CD4-positive, alpha-beta T cell treated with Interleukin-12 subunit alpha and Interleukin-12 subunit beta, for 1 hour (primary cell): ENCODE measurements at regions not wholly inside any gene's neighbourhood (a gene's known extent, or its start where the extent isn't known, plus 50 kb on each side); places are given as distances from the start of the nearest gene placed in this dataset.

Experiments used
- DNase-seq: peaks from one replicate; pipeline ENCODE4 v3.0.0-alpha.2; 2020

DNA sequence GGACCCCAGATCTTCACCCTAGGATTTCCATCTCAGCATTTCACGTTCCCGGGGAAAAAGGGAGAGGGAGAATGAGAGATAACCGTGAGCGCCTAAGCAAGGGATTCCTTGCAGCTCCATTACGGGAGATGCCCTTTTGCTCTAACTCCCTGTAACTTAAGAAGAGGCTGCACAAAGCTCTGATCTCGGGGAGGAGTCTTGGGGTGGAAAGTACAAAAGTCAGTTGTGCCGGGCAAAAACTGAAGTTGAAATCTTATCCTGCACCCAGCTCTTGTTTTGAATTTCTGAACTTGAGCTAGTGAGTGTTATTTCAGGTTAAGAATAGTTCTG is 256.4 kb upstream of the SOX21 start:
- DNase-seq: no peak

DNA sequence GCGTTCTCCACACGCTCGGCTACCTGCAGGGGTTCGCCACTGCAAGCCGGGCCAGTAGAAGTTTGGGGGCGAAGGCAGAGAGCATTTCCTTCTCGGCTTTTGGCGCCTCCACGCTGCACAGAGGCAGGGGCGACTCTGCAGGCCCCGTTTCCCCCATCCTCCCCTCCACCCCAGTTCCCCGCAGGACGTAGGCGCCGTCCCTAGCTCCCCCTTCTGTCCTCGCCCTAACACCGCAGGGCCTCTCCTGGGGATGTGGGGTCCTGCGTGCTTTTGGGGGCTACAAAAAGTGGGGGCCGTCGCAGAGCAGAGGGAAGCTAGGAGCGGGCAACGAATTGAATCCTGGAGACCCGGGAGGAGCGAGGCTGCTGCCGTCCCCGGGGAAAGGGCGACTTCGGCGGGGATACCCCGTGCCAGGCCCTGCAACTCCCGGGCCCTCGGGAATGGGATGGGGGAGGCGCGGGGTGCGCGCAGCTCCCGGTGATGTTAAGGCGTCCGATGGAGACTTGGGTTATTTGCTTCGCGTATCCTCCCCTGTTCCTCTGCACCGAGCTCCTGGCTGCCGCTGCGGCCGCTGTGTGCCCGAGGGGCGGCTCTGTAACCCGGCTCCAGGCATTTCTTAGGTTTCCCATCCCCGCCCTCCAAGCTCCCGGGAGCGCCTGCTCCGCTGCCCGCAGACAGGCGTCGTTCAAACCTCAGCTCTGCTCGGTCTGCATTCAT is 255.9 kb upstream of the SOX21 start:
- no peak for DNase-seq

DNA sequence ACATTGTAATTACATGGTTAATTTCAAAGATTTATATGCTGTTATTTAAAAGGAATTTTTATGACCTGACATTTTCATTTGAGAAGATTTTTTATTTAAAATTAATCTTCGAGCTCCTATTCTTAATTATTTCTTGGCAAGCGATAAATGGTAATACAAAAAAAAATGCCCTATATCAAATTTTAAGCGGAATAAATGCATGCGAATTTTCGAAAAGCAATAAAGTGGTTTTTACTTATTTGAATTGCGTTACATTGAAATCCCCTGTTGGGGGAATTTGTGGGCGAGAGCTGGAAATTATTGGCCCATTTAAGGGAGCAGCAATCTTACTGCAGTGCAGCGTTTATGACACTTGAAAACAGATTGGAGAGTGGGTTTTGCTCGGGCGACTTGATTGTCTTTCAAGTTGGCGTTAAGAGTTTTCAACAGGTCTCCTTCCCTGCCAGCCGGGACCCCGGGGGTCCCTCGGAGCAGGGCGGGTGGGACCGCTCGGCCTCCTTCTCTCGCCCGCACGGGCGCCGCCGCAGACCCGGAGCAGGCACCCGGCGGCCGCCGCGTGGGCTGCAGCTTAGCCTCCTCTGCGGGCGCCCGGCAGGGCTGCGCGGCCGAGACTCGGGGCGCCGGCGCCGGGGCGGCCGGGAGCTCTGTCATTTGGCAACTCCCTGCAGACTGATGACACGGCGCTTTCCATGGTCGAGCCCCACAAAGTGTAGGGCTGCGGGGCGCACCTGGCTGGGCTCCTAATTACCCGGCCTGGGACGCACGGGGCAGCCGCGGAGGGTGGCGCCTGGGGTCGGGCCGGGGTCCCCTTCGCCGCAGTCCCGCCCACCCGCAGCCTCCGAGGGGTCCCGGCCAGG is 255.1 kb upstream of the SOX21 start:
- DNase-seq: no peak

DNA sequence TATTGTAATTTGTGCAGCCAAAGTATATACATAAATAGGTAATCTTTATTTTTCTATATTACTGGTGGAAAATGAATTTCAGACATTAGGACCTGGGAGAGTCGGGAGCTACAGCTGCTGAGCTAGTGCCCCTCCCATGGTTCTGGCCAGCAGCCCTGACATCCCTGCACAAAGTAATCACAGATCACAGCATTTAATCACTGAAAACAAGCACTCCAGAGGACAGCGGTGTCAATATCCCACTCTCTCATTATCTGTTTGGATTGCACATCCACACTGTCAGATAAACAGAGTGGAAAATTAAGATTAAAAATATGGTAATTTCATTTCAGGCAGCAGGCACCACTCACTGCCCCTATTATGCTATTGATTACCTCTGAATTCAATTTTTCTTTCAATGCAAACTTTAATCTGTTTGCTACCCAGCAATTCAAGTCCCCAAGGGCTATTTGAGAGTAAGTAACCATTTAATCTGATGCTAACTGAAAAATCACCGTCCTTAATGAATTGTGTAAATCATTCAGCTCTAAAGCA is 254.1 kb upstream of the SOX21 start:
- no peak for DNase-seq

DNA sequence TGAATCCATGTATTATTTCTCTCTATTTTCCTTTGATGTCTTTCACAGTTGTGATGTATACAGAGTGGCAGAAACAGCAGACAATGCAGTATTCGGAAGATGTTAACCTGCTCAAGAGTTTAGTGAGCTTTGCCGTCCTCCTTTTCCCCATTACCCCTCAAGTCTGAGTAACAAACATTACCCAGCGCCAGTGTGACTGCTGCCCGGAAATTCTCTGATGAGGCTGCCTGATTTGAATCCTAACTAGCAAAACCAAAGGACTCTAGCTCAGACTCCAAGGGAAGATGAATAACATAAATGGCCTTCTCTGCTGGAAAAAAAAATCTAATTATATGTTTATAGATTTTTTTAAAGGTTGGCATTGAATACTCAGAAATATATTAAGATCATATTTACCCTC is 247.3 kb upstream of the SOX21 start:
- no peak for DNase-seq

DNA sequence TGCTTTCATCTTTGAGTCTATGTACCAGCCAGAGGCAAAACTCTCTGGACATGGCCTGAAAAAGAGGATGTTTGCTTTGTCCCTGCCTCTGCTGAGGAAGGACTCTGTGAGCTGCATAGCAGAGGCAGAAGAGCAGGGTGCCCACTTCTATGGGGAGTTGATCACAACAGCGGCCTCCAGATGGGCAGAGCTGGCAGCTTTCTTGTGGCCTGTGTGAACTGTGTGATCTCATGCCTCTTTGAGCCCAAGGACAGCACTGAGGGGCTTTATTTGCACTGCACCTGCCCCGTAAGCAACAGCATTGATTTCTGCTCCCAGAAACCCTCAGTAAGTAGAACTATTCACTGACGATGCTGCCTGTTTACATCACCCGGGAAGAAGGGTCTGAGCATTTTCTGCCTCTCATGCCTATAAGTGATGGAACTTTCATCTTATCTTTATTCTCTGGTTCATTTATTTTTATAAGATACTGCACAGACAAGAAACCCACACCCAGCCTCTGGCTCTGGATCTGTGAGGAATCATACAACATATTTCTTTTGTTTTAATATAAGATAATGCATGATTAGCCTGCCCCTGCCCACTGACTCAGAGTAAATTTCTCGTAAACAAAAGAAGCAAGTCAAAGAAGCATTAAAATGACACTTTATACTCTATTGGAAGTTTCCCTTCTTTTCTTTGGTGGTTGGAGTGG is 244.2 kb upstream of the SOX21 start:
- no peak for DNase-seq

- DNase-seq: no peak
These were observed 240.4 kb upstream of the SOX21 start for GRCh38 chr13:94952787-94953186.

GRCh38 chr13:94950303-94950702 is 238.0 kb upstream of the SOX21 start:
- DNase-seq: no peak

DNA sequence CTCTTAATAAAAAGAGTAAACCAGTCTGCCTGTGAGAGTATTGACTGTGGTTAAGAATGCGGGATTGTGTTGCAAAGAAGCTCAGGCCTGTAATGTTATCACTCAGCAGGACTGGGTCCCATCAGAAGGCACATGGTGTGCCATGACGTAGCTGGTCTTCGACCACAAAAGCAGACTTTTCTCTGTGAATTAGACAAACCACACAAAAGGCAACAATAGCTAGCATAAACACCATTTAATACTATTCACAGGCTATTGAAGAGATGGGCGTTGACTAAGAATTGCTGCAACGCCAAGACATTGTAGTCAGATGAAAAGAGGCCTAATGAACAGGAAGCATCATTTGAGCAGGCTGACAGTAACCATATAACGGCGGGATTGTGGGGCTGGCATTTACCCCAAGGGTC is 235.6 kb upstream of the SOX21 start:
- DNase-seq: no peak

DNA sequence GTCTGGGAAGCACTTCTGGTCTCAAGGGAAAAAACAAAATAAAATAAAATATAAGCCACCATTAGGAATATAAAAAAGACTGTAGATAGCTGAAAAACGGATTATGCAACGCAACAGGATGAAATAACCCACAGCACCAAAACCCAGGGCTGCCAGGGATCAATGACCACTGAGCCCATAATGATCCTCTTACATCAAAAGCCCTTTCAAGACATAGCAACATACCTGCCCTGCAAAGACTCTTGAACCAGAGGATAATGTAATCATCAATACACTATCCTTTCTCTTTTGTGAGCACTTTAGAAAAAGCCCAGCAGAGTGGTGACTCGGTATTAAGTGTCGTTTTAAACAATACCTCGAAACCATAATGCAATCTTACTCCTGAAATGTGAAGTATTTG is 235.0 kb upstream of the SOX21 start:
- DNase-seq: no peak

DNA sequence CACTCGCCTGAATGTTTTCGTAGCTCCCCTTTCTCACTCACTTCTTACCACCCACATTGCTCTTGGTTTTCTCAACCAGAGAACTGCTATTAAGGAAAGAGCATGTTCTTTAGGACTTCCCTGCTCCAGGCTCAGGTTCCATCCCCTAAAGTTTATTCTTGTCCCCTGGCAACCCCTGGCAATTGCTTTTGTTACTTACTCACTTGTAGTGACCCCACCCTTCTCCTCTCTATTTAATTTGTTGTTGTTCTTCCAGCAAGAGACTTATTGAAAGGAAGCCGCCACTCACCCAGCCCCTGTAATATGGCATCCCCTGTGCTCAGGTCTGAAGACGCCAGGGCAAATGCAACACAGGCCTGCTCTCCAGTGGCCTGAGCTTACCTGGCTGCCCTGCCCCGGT is 233.7 kb upstream of the SOX21 start:
- no peak for DNase-seq

DNA sequence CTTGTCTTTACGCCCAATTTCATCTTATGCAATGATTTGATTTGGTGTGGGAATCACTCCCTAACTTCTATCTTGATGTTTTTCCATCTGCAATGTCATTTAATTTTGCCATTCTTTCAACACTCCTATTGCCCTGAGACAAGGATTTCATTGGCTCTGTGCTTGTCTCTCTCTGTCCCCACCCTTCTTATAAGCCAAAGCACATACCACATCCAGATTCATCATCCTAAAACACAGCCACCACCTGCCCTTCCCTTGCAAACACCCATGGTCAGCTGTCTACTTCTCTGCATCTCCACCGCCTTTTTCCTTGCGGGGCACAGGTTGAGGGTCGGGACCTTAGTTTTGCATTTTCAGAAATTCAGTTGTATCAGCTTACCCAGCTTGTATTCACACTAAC is 225.8 kb upstream of the SOX21 start:
- DNase-seq: no peak

GRCh38 chr13:94936633-94937032 is 224.3 kb upstream of the SOX21 start:
- DNase-seq: no peak

DNA sequence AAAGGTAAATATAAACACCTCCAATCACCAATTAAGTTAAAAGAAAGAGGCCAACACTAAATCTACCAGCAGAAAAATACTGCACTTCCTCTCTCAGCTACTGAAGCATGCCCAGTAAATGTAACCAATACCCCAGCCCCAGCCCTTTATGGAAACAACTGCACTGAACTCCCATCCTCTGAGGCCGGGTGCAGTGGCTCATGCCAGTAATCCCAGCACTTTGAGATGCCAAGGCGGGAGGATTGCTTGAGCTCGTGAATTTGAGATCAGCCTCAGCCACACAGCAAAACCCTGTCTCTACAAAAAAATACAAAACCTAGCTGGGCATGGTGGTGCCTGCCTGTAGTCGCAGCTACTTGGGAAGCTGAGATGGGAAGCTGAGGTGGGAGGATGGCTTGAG is 221.6 kb upstream of the SOX21 start:
- no peak for DNase-seq

DNA sequence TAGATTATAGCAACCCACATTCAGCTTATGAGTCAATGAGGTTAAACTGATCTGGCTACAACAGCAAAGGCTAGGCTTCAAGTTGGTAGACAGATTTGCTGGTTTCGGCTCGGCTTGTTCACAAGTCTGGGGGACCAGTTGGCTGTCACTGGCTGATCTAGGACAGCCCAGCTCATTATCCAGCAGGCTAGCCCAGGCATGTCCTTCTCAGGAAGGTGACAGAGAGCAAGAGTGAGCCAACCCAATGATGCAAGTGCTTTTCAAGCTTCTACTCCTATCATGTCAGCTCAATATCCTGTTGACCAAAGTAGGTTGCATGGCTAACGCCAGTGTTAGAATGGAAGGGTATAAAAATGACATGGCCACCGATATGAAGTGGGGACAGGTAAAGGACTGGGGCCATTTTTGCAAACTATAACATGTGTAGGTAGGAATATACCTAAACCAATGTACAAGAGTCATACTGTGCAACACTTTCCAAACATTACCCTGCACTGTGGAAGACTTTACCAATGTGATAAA is 220.9 kb upstream of the SOX21 start:
- no peak for DNase-seq

GRCh38 chr13:94928127-94928775 is 215.9 kb upstream of the SOX21 start:
- no peak for DNase-seq

GRCh38 chr13:94925263-94925662 is 212.9 kb upstream of the SOX21 start:
- no peak for DNase-seq

DNA sequence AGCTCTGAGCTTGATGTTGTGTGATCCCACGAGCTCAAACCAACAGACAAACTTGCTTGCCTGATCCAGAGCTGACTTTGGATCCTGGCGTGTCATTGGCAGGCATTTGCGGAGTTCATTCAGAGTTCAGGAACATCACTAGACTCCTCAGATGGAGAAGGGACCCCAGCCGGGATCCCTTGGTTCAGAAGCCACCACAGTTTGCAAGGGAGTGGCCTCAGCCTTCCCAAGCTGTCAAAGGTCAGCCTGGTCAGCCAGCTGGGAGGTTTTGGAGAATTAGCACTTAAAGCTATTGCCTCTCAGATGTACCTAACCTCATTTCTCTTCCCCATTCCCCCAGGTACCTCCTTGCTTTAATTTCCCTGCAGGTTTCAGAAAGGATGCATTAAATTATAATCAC is 208.8 kb upstream of the SOX21 start:
- DNase-seq: no peak

DNA sequence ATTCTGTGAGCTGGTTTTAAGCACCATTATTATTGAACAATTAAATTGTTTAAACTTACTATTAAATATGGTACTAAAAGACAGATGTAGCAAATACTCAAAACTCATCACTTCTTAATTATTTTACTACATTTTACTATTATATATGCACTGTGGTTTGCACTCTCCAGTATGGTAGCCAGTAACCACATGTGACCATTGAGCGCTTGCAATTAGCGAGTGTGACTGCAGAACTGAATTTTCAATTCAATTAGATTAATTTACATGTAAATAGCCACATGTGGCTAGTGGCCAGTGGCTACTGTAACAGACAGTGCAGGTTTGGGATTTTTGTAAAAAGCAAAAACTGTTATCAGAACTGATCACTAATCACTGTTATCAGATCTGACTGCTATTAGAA is 208.2 kb upstream of the SOX21 start:
- DNase-seq: no peak

DNA sequence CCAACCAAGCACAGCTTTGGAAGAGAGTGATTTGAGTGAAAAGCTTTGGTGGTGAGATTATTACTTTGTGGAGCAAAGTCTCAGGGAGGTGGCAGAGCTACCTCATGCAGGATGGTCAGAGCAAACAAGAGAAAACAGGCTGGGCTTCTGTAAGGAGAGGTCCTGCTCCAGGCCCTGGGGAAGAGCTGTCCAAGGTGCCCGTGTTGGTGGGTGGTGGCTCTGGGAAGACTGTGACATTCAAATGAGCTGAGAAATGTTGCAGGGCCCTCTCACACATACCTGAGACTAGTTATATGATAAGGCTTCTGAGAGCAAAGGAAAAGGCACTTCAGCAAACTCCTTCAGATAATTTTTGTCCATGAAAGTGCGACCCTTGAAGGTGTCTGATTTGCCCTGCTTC is 205.5 kb upstream of the SOX21 start:
- DNase-seq: no peak

GRCh38 chr13:94914895-94915294 is 202.6 kb upstream of the SOX21 start:
- DNase-seq: no peak

- DNase-seq: no peak
These were observed 194.3 kb upstream of the SOX21 start for GRCh38 chr13:94906605-94907004.
